ENCODE measurements at regions not wholly inside any gene's neighbourhood (a gene's known extent, or its start where the extent isn't known, plus 50 kb on each side); places are given as distances from the start of the nearest gene placed in this dataset.
A peak's percentile ranks its signal among the peaks of the same experiment; 100 is the strongest.

- DNase-seq: no peak
Observed at GRCh38 chr2:16150456-16151280, 210.3 kb downstream of the MYCN start.

- DNase-seq: no peak
Observed at GRCh38 chr2:16149349-16150243, 209.2 kb downstream of the MYCN start.

- DNase-seq: no peak
Observed at GRCh38 chr2:16148632-16149348, 208.4 kb downstream of the MYCN start.

- DNase-seq: peak; percentile 35
Observed at GRCh38 chr2:16142383-16143361, 202.3 kb downstream of the MYCN start.

- DNase-seq: no peak
Observed at GRCh38 chr2:16141641-16141921, 201.2 kb downstream of the MYCN start.

GRCh38 chr2:16140771-16141640 lies 200.7 kb downstream of the MYCN start:
- no peak for DNase-seq

- no peak for DNase-seq
Observed at GRCh38 chr2:16139663-16140615, 199.6 kb downstream of the MYCN start.

- DNase-seq: no peak
Observed at GRCh38 chr2:16138811-16139662, 198.7 kb downstream of the MYCN start.

GRCh38 chr2:16137080-16137755 lies 196.9 kb downstream of the MYCN start:
- no peak for DNase-seq

GRCh38 chr2:16136461-16137035 lies 196.2 kb downstream of the MYCN start:
- no peak for DNase-seq

GRCh38 chr2:16135913-16136310 lies 195.6 kb downstream of the MYCN start:
- DNase-seq: no peak

- no peak for DNase-seq
Observed at GRCh38 chr2:16135196-16135912, 195.0 kb downstream of the MYCN start.

- no peak for DNase-seq
Observed at GRCh38 chr2:16134436-16135165, 194.3 kb downstream of the MYCN start.

GRCh38 chr2:16130906-16131400 lies 190.6 kb downstream of the MYCN start:
- DNase-seq: no peak

GRCh38 chr2:16130541-16130880 lies 190.2 kb downstream of the MYCN start:
- no peak for DNase-seq

All from right kidney (tissue), 1 donor.